PC-3 (cell line): ENCODE measurements at regions not wholly inside any gene's neighbourhood (a gene's known extent, or its start where the extent isn't known, plus 50 kb on each side); places are given as distances from the start of the nearest gene placed in this dataset.

Experiments used
- EZH2 ChIP-seq: fragments of 300-600 bp; sonication (generic); IDR thresholded peaks from one replicate; pipeline ENCODE4 v1.6.1; 2017; ENCODE audit warnings: antibody characterized with exemption, mild to moderate bottlenecking, low read length; ENCODE audit not compliant: unreplicated experiment
- EZH2phosphoT487 ChIP-seq: fragments of 300-600 bp; sonication (generic); IDR thresholded peaks from 2 replicates; pipeline ENCODE4 v1.6.1; 2018; ENCODE audit warnings: mild to moderate bottlenecking, antibody characterized with exemption, low read length, borderline replicate concordance
- TF ChIP-seq, protein P1 (sequence below): fragments of 300-600 bp; sonication (generic); conservative IDR thresholded peaks from 2 replicates; pipeline ENCODE4 v1.5.1; 2017; ENCODE audit warnings: antibody characterized with exemption, low read depth, mild to moderate bottlenecking, low read length

DNA sequence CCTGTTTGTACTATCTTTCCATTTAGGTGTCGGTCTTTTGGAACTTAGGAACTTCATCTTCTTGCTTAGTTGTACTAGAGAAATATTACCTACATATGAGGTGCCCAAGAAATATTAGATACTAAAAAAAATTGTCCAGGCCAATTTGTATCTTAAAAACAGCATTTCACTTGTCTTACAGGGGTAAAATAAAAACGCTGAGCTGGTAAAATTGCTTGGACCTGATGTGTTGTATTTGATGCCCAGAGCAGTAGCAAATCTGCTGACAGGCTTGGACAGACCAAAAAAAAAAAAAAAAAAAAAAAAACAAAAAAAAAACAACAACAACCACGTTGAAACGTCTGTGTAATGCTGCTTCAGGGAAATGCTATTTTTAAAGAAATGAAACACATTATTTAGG is 150.4 kb upstream of the ARX start:
- TF ChIP-seq, protein P1, sequence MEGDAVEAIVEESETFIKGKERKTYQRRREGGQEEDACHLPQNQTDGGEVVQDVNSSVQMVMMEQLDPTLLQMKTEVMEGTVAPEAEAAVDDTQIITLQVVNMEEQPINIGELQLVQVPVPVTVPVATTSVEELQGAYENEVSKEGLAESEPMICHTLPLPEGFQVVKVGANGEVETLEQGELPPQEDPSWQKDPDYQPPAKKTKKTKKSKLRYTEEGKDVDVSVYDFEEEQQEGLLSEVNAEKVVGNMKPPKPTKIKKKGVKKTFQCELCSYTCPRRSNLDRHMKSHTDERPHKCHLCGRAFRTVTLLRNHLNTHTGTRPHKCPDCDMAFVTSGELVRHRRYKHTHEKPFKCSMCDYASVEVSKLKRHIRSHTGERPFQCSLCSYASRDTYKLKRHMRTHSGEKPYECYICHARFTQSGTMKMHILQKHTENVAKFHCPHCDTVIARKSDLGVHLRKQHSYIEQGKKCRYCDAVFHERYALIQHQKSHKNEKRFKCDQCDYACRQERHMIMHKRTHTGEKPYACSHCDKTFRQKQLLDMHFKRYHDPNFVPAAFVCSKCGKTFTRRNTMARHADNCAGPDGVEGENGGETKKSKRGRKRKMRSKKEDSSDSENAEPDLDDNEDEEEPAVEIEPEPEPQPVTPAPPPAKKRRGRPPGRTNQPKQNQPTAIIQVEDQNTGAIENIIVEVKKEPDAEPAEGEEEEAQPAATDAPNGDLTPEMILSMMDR = no peak
- TF ChIP-seq EZH2phosphoT487 = no peak
- TF ChIP-seq EZH2 = no peak
